Liver (tissue), 3 donors: ENCODE measurements at regions not wholly inside any gene's neighbourhood (a gene's known extent, or its start where the extent isn't known, plus 50 kb on each side); places are given as distances from the start of the nearest gene placed in this dataset.
"Not testable (repeated sequence)": the region's sequence is repeated elsewhere in the genome, so short reads cannot be mapped to it uniquely, and the experiment has no call there.

Source experiments
- EGR1 ChIP-seq, 2 donors: IDR thresholded peaks; 2 replicates each; pipeline ENCODE4 v1.6.1; 2016 to 2018; ENCODE audit warnings: antibody characterized with exemption in 2 of 2, low read depth in 2 of 2
- FOXA1 ChIP-seq: IDR thresholded peaks from 2 replicates; pipeline ENCODE4 v1.6.1; 2016; ENCODE audit warnings: antibody characterized with exemption
- GABPA ChIP-seq, 2 donors: IDR thresholded peaks in 1 of 2; conservative IDR thresholded peaks in 1 of 2; 2 replicates each; pipeline ENCODE4 v1.6.1; 2016; ENCODE audit warnings: antibody characterized with exemption in 2 of 2, mild to moderate bottlenecking in 1 of 2, moderate library complexity in 1 of 2
- HNF4A ChIP-seq, 2 donors: conservative IDR thresholded peaks; 2 replicates each; pipeline ENCODE4 v1.6.1; 2016; ENCODE audit warnings: antibody characterized with exemption in 2 of 2, mild to moderate bottlenecking in 2 of 2
- JUND ChIP-seq, 2 donors: IDR thresholded peaks; 2 replicates each; pipeline ENCODE4 v1.6.1; 2016; ENCODE audit warnings: antibody characterized with exemption in 2 of 2
- RAD21 ChIP-seq, 2 donors: IDR thresholded peaks; 2 replicates each; pipeline ENCODE4 v1.6.1; 2016; ENCODE audit warnings: antibody characterized with exemption in 2 of 2, mild to moderate bottlenecking in 2 of 2
- SP1 ChIP-seq: IDR thresholded peaks from 2 replicates; pipeline ENCODE4 v1.6.1; 2018; ENCODE audit warnings: antibody characterized with exemption, mild to moderate bottlenecking
- TAF1 ChIP-seq: conservative IDR thresholded peaks from 2 replicates; pipeline ENCODE4 v1.6.1; 2016; ENCODE audit warnings: antibody characterized with exemption, mild to moderate bottlenecking
- YY1 ChIP-seq: IDR thresholded peaks from 2 replicates; pipeline ENCODE4 v1.6.1; 2016; ENCODE audit warnings: antibody characterized with exemption, mild to moderate bottlenecking
- TF ChIP-seq, protein P1 (sequence below): fragments of 150-350 bp; IDR thresholded peaks from 2 replicates; pipeline ENCODE4 v1.5.1; 2017; ENCODE audit warnings: improper control_type of control experiment, low read depth, low read length; ENCODE audit not compliant: missing input control
- TF ChIP-seq, protein P2 (sequence below): IDR thresholded peaks from 2 replicates; pipeline ENCODE4 v1.6.1; 2016; ENCODE audit warnings: antibody characterized with exemption
- TF ChIP-seq, protein P3 (sequence below): IDR thresholded peaks from 2 replicates; pipeline ENCODE4 v1.6.1; 2016; ENCODE audit warnings: antibody characterized with exemption, mild to moderate bottlenecking
- TF ChIP-seq, protein P4 (sequence below): IDR thresholded peaks from 2 replicates; pipeline ENCODE4 v1.6.1; 2016; ENCODE audit warnings: antibody characterized with exemption
- TF ChIP-seq, protein P5 (sequence below): IDR thresholded peaks from 2 replicates; pipeline ENCODE4 v1.6.1; 2016; ENCODE audit warnings: antibody characterized with exemption
- donor health status: healthy.
- donor health status: healthy.

- TF ChIP-seq, protein P1, sequence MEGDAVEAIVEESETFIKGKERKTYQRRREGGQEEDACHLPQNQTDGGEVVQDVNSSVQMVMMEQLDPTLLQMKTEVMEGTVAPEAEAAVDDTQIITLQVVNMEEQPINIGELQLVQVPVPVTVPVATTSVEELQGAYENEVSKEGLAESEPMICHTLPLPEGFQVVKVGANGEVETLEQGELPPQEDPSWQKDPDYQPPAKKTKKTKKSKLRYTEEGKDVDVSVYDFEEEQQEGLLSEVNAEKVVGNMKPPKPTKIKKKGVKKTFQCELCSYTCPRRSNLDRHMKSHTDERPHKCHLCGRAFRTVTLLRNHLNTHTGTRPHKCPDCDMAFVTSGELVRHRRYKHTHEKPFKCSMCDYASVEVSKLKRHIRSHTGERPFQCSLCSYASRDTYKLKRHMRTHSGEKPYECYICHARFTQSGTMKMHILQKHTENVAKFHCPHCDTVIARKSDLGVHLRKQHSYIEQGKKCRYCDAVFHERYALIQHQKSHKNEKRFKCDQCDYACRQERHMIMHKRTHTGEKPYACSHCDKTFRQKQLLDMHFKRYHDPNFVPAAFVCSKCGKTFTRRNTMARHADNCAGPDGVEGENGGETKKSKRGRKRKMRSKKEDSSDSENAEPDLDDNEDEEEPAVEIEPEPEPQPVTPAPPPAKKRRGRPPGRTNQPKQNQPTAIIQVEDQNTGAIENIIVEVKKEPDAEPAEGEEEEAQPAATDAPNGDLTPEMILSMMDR, result not testable (repeated sequence)
- TF ChIP-seq EGR1 (IDR thresholded peaks at IDR 0.05; ENCODE audit: low read depth in 2 of 2); YY1; FOXA1; SP1; GABPA (IDR thresholded peaks at IDR 0.05 in 1 of 2, conservative IDR thresholded peaks at IDR 0.05 in 1 of 2); RAD21 (IDR thresholded peaks at IDR 0.05); TAF1; JUND (IDR thresholded peaks at IDR 0.05); HNF4A (conservative IDR thresholded peaks at IDR 0.05): not testable (repeated sequence)
- TF ChIP-seq, protein P2, sequence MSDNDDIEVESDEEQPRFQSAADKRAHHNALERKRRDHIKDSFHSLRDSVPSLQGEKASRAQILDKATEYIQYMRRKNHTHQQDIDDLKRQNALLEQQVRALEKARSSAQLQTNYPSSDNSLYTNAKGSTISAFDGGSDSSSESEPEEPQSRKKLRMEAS, result not testable (repeated sequence)
- TF ChIP-seq, protein P3, sequence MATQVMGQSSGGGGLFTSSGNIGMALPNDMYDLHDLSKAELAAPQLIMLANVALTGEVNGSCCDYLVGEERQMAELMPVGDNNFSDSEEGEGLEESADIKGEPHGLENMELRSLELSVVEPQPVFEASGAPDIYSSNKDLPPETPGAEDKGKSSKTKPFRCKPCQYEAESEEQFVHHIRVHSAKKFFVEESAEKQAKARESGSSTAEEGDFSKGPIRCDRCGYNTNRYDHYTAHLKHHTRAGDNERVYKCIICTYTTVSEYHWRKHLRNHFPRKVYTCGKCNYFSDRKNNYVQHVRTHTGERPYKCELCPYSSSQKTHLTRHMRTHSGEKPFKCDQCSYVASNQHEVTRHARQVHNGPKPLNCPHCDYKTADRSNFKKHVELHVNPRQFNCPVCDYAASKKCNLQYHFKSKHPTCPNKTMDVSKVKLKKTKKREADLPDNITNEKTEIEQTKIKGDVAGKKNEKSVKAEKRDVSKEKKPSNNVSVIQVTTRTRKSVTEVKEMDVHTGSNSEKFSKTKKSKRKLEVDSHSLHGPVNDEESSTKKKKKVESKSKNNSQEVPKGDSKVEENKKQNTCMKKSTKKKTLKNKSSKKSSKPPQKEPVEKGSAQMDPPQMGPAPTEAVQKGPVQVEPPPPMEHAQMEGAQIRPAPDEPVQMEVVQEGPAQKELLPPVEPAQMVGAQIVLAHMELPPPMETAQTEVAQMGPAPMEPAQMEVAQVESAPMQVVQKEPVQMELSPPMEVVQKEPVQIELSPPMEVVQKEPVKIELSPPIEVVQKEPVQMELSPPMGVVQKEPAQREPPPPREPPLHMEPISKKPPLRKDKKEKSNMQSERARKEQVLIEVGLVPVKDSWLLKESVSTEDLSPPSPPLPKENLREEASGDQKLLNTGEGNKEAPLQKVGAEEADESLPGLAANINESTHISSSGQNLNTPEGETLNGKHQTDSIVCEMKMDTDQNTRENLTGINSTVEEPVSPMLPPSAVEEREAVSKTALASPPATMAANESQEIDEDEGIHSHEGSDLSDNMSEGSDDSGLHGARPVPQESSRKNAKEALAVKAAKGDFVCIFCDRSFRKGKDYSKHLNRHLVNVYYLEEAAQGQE, result not testable (repeated sequence)
- TF ChIP-seq, protein P4, sequence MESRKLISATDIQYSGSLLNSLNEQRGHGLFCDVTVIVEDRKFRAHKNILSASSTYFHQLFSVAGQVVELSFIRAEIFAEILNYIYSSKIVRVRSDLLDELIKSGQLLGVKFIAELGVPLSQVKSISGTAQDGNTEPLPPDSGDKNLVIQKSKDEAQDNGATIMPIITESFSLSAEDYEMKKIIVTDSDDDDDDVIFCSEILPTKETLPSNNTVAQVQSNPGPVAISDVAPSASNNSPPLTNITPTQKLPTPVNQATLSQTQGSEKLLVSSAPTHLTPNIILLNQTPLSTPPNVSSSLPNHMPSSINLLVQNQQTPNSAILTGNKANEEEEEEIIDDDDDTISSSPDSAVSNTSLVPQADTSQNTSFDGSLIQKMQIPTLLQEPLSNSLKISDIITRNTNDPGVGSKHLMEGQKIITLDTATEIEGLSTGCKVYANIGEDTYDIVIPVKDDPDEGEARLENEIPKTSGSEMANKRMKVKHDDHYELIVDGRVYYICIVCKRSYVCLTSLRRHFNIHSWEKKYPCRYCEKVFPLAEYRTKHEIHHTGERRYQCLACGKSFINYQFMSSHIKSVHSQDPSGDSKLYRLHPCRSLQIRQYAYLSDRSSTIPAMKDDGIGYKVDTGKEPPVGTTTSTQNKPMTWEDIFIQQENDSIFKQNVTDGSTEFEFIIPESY, result not testable (repeated sequence)
- TF ChIP-seq, protein P5, sequence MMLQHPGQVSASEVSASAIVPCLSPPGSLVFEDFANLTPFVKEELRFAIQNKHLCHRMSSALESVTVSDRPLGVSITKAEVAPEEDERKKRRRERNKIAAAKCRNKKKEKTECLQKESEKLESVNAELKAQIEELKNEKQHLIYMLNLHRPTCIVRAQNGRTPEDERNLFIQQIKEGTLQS, result not testable (repeated sequence)
These were observed 81.9 kb downstream of the PPIAL4C start for GRCh38 chr1:149665528-149665927.
